ENCODE measurements at regions not wholly inside any gene's neighbourhood (a gene's known extent, or its start where the extent isn't known, plus 50 kb on each side); places are given as distances from the start of the nearest gene placed in this dataset.
"Not testable (repeated sequence)": the region's sequence is repeated elsewhere in the genome, so short reads cannot be mapped to it uniquely, and the experiment has no call there.

GRCh38 chr6:168374051-168374502, 54.5 kb upstream of the DACT2 start:
- H3K9me3 Mint-ChIP-seq = peaks cover 0 to 4% (median 0%) of the 10 kb centered on the region in 7 donors
- H3K27ac Mint-ChIP-seq = no peak overlapping the region
- Histone ChIP-seq H3K4me3 (ENCODE audit: low read depth, low read length) (no peak overlapping the region), H3K36me3 (ENCODE audit: control insufficient read depth, insufficient read depth, low read length) (no peaks in the 10 kb centered on the region), H3K9me3 (ENCODE audit: control insufficient read depth in 2 of 2, low read length in 2 of 2) (no peaks in the 10 kb centered on the region), H3K27ac (ENCODE audit: insufficient read depth, low read length, poor library complexity, severe bottlenecking) (no peak overlapping the region), H3K27me3 (ENCODE audit: control insufficient read depth, insufficient read depth, low read length) (no peaks in the 10 kb centered on the region), H3K4me1 (ENCODE audit: control insufficient read depth, insufficient read depth, low read length, poor library complexity, severe bottlenecking) (no peaks in the 10 kb centered on the region)
- H3K36me3 Mint-ChIP-seq = no peaks in the 10 kb centered on the region
- H3K4me1 Mint-ChIP-seq = peaks cover 0 to 6% (median 1%) of the 10 kb centered on the region in 4 donors
- no peak for DNase-seq
- ATAC-seq (ENCODE audit: low read depth in 2 of 2) = no peak
- H3K27me3 Mint-ChIP-seq = no peaks in the 10 kb centered on the region
- no peak overlapping the region for H3K4me3 Mint-ChIP-seq

DNA sequence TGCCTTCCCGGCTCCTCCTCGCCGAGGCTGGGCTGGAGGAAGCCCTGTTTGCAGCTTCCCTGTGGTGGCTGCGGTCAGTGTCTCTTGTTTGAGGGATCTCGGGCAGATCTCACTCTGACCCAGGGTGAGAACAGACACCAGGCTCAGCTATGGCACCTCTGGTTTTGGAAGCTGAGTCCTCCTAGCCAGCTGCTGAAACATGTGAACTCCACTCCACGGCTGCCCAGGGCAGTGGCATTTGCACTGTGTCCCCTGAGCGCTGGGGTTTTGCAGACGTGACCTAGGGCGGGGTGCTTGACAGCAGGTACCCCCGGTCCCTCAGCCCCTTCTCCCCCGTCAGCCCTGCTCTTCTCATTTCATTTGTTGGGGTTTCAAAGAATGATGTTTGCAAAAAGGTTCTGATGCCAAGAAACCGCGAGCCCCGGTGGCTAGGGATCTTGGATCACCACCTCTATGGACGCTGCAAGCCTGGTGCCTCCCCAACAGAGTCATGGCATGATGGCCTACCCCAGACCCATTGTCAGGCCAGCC, 55.0 kb upstream of the DACT2 start:
- no peak overlapping the region for H3K27ac Mint-ChIP-seq
- no peaks in the 10 kb centered on the region for H3K4me1 ChIP-seq (ENCODE audit: control insufficient read depth, insufficient read depth, low read length, poor library complexity, severe bottlenecking)
- no peaks in the 10 kb centered on the region for H3K27me3 Mint-ChIP-seq
- H3K4me3 ChIP-seq (ENCODE audit: low read depth, low read length) = no peak overlapping the region
- H3K4me3 Mint-ChIP-seq = no peak overlapping the region
- no peaks in the 10 kb centered on the region for H3K9me3 ChIP-seq (ENCODE audit: control insufficient read depth in 2 of 2, low read length in 2 of 2)
- H3K9me3 Mint-ChIP-seq = peaks cover 0 to 4% (median 0%) of the 10 kb centered on the region in 7 donors
- ATAC-seq (ENCODE audit: low read depth in 2 of 2) = no peak
- H3K36me3 ChIP-seq (ENCODE audit: control insufficient read depth, insufficient read depth, low read length) = no peaks in the 10 kb centered on the region
- DNase-seq = no peak
- no peaks in the 10 kb centered on the region for H3K36me3 Mint-ChIP-seq
- no peak overlapping the region for H3K27ac ChIP-seq (ENCODE audit: insufficient read depth, low read length, poor library complexity, severe bottlenecking)
- peaks cover 0 to 5% (median 1%) of the 10 kb centered on the region in 4 donors for H3K4me1 Mint-ChIP-seq
- H3K27me3 ChIP-seq (ENCODE audit: control insufficient read depth, insufficient read depth, low read length) = no peaks in the 10 kb centered on the region

DNA sequence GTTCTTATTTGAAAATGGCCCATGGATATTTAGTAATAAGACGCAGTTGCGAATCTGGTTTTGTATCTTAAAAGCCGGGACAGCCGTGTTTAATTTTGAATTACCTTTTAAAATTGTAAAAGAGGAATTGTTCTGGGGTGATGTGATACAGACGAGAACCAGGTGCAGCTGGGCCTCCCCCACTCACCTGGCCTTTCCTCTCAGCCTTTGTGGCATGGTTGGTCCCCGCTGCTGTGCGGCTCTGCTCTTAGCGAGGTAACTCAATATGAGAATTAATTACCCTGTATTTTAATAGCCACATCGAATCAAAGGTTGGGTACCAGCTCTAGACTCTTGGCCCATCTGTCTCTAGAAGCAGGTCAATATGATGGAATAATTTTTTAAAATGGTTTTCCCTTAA, 56.5 kb upstream of the DACT2 start:
- no peak for ATAC-seq (ENCODE audit: low read depth in 2 of 2)

GRCh38 chr6:168376811-168377483, 57.4 kb upstream of the DACT2 start:
- Mint-ChIP-seq H3K27ac (no peak overlapping the region), H3K36me3 (no peaks in the 10 kb centered on the region), H3K4me1 (no peaks in the 10 kb centered on the region), H3K27me3 (no peaks in the 10 kb centered on the region), H3K4me3 (no peak overlapping the region), H3K9me3 (peaks cover 0 to 17% (median 0%) of the 10 kb centered on the region in 7 donors)
- ATAC-seq (ENCODE audit: low read depth in 2 of 2) = no peak
- no peak for DNase-seq
- no peaks in the 10 kb centered on the region for H3K27me3 ChIP-seq (ENCODE audit: control insufficient read depth, insufficient read depth, low read length)
- no peaks in the 10 kb centered on the region for H3K4me1 ChIP-seq (ENCODE audit: control insufficient read depth, insufficient read depth, low read length, poor library complexity, severe bottlenecking)
- no peak overlapping the region for H3K4me3 ChIP-seq (ENCODE audit: low read depth, low read length)
- H3K36me3 ChIP-seq (ENCODE audit: control insufficient read depth, insufficient read depth, low read length) = no peaks in the 10 kb centered on the region
- peaks cover 0 to 7% of the 10 kb centered on the region in 2 experiments for H3K9me3 ChIP-seq (ENCODE audit: control insufficient read depth in 2 of 2, low read length in 2 of 2)
- H3K27ac ChIP-seq (ENCODE audit: insufficient read depth, low read length, poor library complexity, severe bottlenecking) = no peak overlapping the region

More for the DNA sequence above, 56.5 kb upstream of the DACT2 start:
- H3K27me3 ChIP-seq (ENCODE audit: control insufficient read depth, insufficient read depth, low read length) = no peaks in the 10 kb centered on the region
- Mint-ChIP-seq H3K4me1 (no peaks in the 10 kb centered on the region), H3K27me3 (no peaks in the 10 kb centered on the region), H3K4me3 (no peak overlapping the region), H3K9me3 (peaks cover 0 to 13% (median 0%) of the 10 kb centered on the region in 7 donors), H3K36me3 (no peaks in the 10 kb centered on the region), H3K27ac (no peak overlapping the region)
- H3K4me1 ChIP-seq (ENCODE audit: control insufficient read depth, insufficient read depth, low read length, poor library complexity, severe bottlenecking) = no peaks in the 10 kb centered on the region
- no peak overlapping the region for H3K4me3 ChIP-seq (ENCODE audit: low read depth, low read length)
- H3K36me3 ChIP-seq (ENCODE audit: control insufficient read depth, insufficient read depth, low read length) = no peaks in the 10 kb centered on the region
- peaks cover 0 to 7% of the 10 kb centered on the region in 2 experiments for H3K9me3 ChIP-seq (ENCODE audit: control insufficient read depth in 2 of 2, low read length in 2 of 2)
- H3K27ac ChIP-seq (ENCODE audit: insufficient read depth, low read length, poor library complexity, severe bottlenecking) = no peak overlapping the region
- DNase-seq = no peak

- H3K4me3 Mint-ChIP-seq = no peak overlapping the region
- no peak for DNase-seq
- H3K36me3 ChIP-seq (ENCODE audit: control insufficient read depth, insufficient read depth, low read length) = no peaks in the 10 kb centered on the region
- H3K9me3 Mint-ChIP-seq = peaks cover 0 to 17% (median 0%) of the 10 kb centered on the region in 7 donors
- H3K27ac ChIP-seq (ENCODE audit: insufficient read depth, low read length, poor library complexity, severe bottlenecking) = no peak overlapping the region
- H3K36me3 Mint-ChIP-seq = no peaks in the 10 kb centered on the region
- H3K27me3 ChIP-seq (ENCODE audit: control insufficient read depth, insufficient read depth, low read length) = no peaks in the 10 kb centered on the region
- peaks cover 0 to 7% of the 10 kb centered on the region in 2 experiments for H3K9me3 ChIP-seq (ENCODE audit: control insufficient read depth in 2 of 2, low read length in 2 of 2)
- H3K4me1 ChIP-seq (ENCODE audit: control insufficient read depth, insufficient read depth, low read length, poor library complexity, severe bottlenecking) = no peaks in the 10 kb centered on the region
- no peaks in the 10 kb centered on the region for H3K27me3 Mint-ChIP-seq
- H3K4me3 ChIP-seq (ENCODE audit: low read depth, low read length) = no peak overlapping the region
- no peak overlapping the region for H3K27ac Mint-ChIP-seq
- no peaks in the 10 kb centered on the region for H3K4me1 Mint-ChIP-seq
- no peak for ATAC-seq (ENCODE audit: low read depth in 2 of 2)
Observed at GRCh38 chr6:168377484-168377855, 57.9 kb upstream of the DACT2 start.

DNA sequence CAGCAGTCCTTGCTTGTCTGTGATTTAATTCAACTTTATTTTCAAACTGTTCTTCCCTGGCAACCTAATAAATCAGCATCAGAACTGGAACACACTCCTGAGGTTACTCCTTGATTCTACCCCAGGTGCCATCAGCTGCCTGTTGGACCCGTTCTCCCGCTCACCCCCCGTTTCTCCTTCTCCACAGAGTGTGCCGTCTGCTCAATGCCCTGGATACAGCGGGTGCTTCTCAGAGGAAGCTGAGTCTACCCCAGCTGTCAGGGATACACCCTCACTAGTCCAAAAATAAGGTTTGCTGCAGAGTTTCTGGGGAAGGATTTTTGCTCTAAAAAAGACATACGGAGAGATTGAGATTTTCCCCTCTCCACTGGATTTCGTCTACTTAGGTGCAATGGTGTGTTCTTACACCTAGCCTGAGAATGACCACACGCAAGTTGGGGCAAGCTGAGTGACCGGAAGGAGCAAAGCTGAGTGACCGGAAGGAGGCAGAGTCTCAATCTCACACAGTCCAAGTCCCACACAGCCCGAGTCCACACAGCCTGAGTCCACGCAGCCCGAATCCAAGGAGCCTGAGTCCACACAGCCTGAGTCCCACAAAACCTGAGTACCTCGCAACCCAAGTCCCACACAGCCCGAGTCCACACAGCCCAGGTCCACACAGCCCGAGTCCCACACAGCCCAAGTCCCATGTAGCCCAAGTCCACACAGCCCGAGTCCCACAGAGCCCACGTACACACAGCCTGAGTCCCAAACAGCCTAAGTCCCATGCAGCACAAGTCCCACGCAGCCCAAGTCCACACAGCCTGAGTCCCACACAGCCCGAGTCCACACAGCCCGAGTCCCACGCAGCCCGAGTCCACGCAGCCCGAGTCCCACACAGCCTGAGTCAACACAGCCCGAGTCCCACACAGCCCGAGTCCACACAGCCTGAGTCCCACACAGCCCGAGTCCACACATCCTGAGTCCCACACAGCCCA, 58.6 kb upstream of the DACT2 start:
- H3K27me3 Mint-ChIP-seq = no peaks in the 10 kb centered on the region
- no peaks in the 10 kb centered on the region for H3K36me3 Mint-ChIP-seq
- Histone ChIP-seq H3K27ac (ENCODE audit: insufficient read depth, low read length, poor library complexity, severe bottlenecking) (no peak overlapping the region), H3K36me3 (ENCODE audit: control insufficient read depth, insufficient read depth, low read length) (no peaks in the 10 kb centered on the region), H3K4me3 (ENCODE audit: low read depth, low read length) (no peak overlapping the region), H3K4me1 (ENCODE audit: control insufficient read depth, insufficient read depth, low read length, poor library complexity, severe bottlenecking) (no peaks in the 10 kb centered on the region), H3K9me3 (ENCODE audit: control insufficient read depth in 2 of 2, low read length in 2 of 2) (peaks cover 0 to 7% of the 10 kb centered on the region in 2 experiments), H3K27me3 (ENCODE audit: control insufficient read depth, insufficient read depth, low read length) (no peaks in the 10 kb centered on the region)
- H3K4me3 Mint-ChIP-seq = no peak overlapping the region
- DNase-seq (no peak), ATAC-seq (ENCODE audit: low read depth in 2 of 2) (no peak)
- no peak overlapping the region for H3K27ac Mint-ChIP-seq
- peaks cover 0 to 17% (median 0%) of the 10 kb centered on the region in 7 donors for H3K9me3 Mint-ChIP-seq
- no peaks in the 10 kb centered on the region for H3K4me1 Mint-ChIP-seq

GRCh38 chr6:168379579-168379978, 60.0 kb upstream of the DACT2 start:
- peaks cover 0 to 14% (median 0%) of the 10 kb centered on the region in 7 donors for H3K9me3 Mint-ChIP-seq
- not testable (repeated sequence) for H3K4me3 ChIP-seq (ENCODE audit: low read depth, low read length); H3K4me1 ChIP-seq (ENCODE audit: control insufficient read depth, insufficient read depth, low read length, poor library complexity, severe bottlenecking); H3K27me3 Mint-ChIP-seq; H3K27ac ChIP-seq (ENCODE audit: insufficient read depth, low read length, poor library complexity, severe bottlenecking); DNase-seq; H3K9me3 ChIP-seq (ENCODE audit: control insufficient read depth in 2 of 2, low read length in 2 of 2); ATAC-seq (ENCODE audit: low read depth in 2 of 2); H3K4me1 Mint-ChIP-seq; H3K27me3 ChIP-seq (ENCODE audit: control insufficient read depth, insufficient read depth, low read length); H3K27ac Mint-ChIP-seq; H3K4me3 Mint-ChIP-seq; H3K36me3 Mint-ChIP-seq; H3K36me3 ChIP-seq (ENCODE audit: control insufficient read depth, insufficient read depth, low read length)
